IPS-NIHi7 (cell line): ENCODE measurements at regions not wholly inside any gene's neighbourhood (a gene's known extent, or its start where the extent isn't known, plus 50 kb on each side); places are given as distances from the start of the nearest gene placed in this dataset.
"Not testable (repeated sequence)": the region's sequence is repeated elsewhere in the genome, so short reads cannot be mapped to it uniquely, and the experiment has no call there.

ENCODE experiments used
- DNase-seq: peaks from one replicate; pipeline ENCODE4 v3.0.0; 2012; ENCODE audit warnings: mixed read lengths; ENCODE audit errors: extremely low spot score

- not testable (repeated sequence) for DNase-seq
Observed at GRCh38 chr5:133857595-133858313, 110.7 kb downstream of the C5orf15 start.

GRCh38 chr5:133854554-133854953 is 113.9 kb downstream of the C5orf15 start:
- DNase-seq: no peak

GRCh38 chr5:133853646-133854365 is 114.6 kb downstream of the C5orf15 start:
- DNase-seq: no peak

- DNase-seq: no peak
Observed at GRCh38 chr5:133851521-133851920, 116.9 kb downstream of the C5orf15 start.

- DNase-seq: no peak
Observed at GRCh38 chr5:133850811-133851210, 117.6 kb downstream of the C5orf15 start.

DNA sequence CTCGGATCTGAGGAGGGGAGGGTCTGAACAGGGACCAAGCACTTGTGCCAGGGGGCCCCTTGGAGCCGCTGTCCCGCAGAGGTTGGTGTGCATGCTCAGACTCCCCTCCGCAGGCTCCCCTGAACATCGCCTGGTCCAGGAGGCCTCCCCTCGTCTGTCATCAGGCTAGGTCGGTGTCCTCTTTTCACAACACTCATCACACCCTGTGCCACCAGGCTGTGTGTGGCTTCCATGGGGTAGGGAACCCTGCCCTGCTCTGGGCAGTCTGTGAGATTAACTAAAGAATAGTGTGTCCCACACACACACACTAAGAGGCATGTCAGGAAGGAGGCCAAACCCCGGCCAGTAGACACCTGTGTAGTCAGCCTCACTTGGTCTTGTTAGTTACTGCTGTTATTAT is 119.3 kb downstream of the C5orf15 start:
- no peak for DNase-seq

DNA sequence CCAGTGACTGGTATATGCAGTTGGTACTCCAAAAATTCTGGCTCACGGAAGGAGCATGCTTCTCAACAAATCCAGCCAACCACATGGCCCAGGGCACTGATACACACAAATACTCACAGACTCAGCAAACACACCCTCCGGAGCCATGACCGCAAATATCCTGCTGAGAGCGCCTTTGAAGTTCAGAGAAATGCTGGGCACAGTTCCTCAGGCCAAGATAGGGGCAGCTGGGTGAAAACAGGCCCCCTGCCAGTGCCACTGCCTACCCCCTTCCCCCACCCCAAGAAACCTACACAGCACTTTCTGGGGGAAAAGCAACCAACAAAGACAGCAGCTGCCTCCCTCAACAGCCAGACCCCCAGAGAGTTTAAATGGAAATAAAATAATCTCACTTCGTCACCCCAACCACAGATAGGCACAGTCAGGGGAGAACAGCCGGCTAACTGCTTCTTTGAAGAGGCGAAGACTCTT is 120.0 kb downstream of the C5orf15 start:
- no peak for DNase-seq

GRCh38 chr5:133847886-133848285 is 120.5 kb downstream of the C5orf15 start:
- no peak for DNase-seq

- DNase-seq: no peak
Observed at GRCh38 chr5:133847301-133847700, 121.1 kb downstream of the C5orf15 start.

DNA sequence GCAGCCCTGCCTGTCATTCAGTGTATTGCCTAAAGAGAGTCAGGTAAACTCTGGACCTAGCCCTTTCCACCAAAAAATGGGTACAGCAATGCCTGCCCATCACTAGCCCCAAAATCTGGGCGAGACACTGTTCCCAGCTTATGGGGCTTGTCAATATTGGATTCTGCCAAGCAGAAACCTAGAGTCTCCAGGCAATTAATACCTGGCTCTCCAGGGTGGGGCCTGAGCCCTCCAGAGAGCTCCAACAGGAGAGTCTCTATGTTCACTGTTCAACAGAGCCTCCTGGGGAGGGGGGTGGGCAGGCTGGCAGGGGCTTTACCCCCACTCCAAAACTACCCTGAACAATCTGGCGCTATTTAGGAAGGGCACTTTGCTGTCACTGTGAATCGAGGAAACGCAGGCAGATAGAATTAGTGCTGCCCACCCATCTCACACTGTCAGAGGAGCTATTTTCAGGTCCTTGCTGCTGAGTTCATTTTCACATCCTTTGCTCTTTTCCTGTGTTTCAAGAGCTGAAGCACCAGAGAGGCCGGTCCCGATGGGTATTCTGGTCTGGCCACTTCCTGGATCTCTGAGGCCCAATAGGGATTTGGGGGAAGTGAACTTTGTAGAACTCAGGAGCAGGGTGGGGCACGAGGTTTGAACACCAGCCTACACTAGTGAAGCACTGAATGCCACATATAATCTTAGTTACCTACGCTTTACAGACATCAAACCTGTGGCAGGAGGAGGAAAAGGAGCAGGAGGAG is 121.8 kb downstream of the C5orf15 start:
- DNase-seq: no peak

- DNase-seq: no peak
Observed at GRCh38 chr5:133845271-133845670, 123.2 kb downstream of the C5orf15 start.

DNA sequence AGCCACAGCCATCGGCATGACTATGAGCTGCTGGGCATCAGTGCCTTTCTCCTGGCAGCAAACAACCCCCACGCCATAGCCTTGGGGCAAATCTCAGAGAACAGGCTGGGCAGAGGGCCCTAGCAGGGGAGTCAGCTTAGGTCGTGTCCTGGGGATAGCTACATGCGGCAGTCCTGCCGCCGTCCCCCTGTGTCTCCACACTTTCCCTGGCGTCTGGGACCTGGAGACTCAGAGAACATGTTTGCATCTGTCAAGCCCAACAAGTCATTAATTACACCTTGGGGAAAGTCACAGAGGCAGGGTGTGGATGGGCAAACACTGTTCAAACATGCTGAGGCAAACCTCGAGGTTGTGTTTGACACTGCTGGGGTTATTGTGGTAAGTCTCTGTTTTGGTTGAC is 123.6 kb downstream of the C5orf15 start:
- DNase-seq: no peak

- no peak for DNase-seq
Observed at GRCh38 chr5:133843911-133844310, 124.5 kb downstream of the C5orf15 start.

DNA sequence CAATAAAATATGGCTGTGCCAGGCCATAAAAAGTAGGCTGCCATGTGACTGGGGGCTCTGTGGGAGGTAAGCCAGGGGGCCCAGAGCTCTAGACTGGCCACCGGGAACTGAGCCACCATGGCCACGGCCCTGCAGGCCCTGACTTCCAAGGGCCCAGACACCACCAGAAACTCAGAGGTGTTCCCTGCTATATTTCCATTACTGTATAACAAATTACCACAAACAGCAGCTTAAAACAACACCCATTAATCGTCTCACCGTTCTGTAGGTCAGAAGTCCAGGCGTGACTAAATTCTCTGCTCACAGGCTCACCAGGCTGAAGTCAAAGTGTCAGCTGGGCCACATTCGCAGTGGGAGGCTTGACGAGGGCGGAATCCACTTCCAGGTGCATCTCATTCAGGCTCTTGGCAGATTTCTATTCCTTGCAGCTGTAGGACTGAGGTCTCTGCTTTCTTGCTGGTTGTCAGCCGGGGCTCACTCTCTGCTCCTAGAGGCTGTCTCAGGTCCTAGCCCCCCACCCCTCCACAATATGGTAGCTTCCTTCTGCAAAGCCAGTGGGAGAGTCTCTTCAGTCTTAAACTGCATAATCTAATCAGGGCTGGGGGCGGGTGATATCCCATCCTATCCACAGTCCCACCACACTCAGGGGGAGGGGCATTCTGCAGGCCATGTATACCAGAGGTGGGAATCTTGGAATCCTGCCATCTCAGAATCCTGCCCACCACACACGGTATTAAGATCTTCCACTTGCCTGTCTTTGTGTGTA is 125.4 kb downstream of the C5orf15 start:
- DNase-seq: no peak

DNA sequence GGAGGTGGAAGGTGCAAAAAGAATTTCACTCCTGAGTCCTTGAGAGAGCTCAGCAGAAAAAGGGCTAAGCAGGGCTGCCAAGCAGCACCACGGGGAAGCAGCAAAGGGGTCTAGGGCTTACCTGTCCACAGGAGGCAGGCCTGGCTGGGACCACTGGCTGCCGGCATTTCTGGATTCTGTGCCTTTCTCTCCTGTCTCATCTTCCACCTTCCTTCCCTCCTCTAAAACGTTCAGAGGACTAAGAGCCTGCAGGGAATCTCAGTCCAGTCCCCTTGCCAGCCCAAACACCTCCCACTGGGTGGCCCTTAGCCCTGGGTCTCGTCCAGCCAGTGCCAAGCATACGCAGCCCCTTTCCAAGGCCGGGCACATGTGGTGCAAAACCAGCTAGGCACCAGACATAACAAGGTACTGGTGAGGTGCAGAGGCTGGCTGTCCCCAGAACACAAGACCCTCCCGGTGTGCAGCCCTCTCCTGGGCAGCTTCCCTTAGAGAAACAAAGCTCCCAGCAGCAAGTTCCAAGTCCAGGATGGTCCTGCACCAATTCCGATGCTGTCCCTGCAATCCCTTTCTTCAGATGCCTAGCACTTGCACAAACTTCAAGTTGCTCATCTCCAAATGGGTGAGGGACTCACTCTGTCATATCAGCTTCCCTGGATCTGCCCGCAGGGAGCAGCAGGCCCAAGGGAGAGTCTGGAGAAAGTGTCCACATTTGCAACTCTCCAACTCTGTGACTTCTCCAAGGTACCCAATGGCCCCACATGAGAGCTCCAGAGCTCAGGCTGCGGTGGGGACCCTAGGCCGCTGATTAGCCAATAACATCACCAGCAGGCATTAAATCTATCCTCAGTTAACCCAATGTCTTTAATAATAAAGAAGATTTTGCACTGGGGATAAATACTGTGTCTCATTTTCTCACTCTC is 126.3 kb downstream of the C5orf15 start:
- no peak for DNase-seq

DNA sequence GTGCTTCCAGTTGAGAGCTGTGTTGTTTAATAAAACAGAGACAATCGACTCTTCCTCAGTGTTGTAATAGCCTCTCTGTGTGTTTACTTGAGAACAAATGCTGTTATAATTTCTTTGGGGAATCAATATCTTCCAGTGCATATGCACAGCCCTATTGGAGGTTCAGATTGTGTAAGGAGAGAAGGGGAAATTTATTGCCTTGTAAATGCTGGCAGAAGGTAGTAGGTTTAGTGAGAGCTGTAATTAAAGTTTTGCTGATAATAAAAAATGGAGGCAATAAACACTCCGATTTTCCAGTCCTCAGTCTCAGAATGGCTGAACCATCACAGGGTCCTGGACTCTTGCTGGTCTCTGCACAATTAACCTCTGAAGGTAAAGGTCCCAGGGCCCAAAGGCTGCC is 128.3 kb downstream of the C5orf15 start:
- DNase-seq: no peak

DNA sequence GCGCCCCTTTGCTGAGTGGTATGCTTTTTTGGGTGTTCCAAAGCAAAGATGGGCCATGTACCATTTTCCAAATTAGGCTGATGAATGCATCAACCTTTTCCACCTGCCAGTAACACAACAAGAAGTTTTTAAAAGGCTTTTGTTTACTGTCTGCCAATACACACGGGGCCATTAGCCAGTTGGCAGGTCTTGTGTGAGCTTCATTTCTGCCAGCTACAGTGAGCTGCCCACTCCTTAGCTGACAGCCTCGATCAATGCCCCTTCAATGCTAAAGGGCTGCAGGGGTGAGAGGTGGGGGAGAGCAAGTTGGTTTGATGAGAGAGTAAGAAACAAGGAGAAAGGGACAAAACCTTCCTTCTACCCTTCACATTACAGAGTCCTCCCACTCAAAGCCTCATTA is 128.7 kb downstream of the C5orf15 start:
- no peak for DNase-seq

- no peak for DNase-seq
Observed at GRCh38 chr5:133839090-133839489, 129.3 kb downstream of the C5orf15 start.

DNA sequence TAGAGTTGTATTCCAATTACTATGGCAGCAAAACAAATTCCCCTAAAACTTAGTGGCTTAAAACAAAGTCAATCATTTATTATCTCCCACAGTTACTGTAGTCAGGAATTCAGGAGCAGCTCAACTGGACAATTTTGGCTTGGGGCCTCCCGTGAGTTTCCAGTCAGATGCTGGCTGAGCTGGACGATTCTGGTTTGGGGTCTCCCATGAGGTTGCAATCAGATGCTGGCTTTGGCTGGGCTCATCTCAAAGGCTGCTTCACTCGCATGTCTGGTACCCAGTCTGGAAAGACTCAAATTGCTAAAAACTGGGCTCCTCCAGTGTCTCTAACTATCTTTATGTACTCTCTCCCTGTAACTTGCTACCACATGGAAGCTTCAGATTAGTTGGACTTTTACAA is 130.1 kb downstream of the C5orf15 start:
- DNase-seq: no peak

DNA sequence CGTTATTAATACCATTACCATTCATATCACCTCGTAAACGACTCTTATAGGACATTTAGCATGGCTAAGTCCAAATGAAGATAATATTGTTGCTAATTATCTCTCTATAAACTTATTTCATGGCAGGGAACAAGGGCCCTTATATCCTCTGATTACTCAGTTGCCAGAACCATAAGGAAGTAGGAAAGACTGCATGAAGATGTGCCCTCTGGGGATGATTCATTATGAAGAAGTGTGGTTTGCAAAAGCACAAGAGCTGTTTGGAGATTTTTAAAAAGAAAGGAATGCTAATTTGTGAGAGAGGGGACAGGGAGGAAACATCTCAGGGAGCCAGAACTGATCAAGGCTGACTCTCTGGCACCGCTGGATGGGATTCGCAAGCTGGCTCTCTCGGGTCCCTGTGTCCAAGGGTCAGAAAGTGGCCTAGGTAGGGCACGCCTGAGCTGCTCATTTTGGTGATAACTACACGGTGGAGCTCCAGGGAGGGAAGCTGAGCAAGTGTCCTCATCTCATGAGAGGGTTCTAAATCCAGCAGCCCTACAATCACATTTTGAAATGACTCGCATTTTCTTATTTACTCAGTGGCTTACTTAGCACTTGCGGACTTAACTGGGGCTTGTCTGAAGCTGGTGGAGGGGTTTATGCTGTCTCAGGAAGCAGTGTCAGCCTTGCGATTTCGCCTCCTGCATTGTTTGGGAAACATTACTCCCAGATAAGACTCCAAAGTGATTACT is 136.8 kb downstream of the C5orf15 start:
- DNase-seq: no peak
